Neural progenitor cell (in vitro differentiated cells): ENCODE measurements at regions not wholly inside any gene's neighbourhood (a gene's known extent, or its start where the extent isn't known, plus 50 kb on each side); places are given as distances from the start of the nearest gene placed in this dataset.

Experiments
- EZH2 ChIP-seq: fragments of 200-600 bp; sonication (generic); IDR thresholded peaks from 2 replicates; pipeline ENCODE4 v1.6.1; 2017; ENCODE audit warnings: antibody characterized with exemption, mild to moderate bottlenecking, moderate library complexity
- EZH2phosphoT487 ChIP-seq: fragments of 200-600 bp; sonication (generic); IDR thresholded peaks from 2 replicates; pipeline ENCODE4 v1.6.1; 2017; ENCODE audit warnings: antibody characterized with exemption
- TF ChIP-seq, protein P1 (sequence below): fragments of 200-600 bp; sonication (generic); IDR thresholded peaks from 2 replicates; pipeline ENCODE4 v1.5.1; 2017; ENCODE audit warnings: antibody characterized with exemption, mild to moderate bottlenecking

DNA sequence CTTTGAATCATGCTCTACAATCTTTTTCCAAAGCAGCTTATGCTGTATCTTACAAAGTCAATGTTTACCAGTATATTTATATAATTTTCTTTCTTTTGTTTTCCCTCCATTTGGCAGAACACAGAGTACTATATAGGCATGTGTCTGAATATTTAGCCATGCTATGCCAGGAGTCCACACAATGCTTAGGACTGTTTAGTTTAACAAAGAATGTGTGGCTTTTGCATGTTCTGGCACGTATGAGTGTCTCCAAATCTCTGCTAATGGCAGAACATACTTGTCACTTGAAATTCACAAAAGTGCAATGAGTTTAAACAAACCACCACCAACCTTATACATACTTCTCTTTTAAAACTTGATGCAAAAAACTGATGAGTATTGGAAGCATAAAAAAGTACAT lies 268.0 kb downstream of the NR4A2 start:
- TF ChIP-seq, protein P1, sequence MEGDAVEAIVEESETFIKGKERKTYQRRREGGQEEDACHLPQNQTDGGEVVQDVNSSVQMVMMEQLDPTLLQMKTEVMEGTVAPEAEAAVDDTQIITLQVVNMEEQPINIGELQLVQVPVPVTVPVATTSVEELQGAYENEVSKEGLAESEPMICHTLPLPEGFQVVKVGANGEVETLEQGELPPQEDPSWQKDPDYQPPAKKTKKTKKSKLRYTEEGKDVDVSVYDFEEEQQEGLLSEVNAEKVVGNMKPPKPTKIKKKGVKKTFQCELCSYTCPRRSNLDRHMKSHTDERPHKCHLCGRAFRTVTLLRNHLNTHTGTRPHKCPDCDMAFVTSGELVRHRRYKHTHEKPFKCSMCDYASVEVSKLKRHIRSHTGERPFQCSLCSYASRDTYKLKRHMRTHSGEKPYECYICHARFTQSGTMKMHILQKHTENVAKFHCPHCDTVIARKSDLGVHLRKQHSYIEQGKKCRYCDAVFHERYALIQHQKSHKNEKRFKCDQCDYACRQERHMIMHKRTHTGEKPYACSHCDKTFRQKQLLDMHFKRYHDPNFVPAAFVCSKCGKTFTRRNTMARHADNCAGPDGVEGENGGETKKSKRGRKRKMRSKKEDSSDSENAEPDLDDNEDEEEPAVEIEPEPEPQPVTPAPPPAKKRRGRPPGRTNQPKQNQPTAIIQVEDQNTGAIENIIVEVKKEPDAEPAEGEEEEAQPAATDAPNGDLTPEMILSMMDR, result no peak
- TF ChIP-seq EZH2phosphoT487, result no peak
- TF ChIP-seq EZH2, result no peak
